ENCODE measurements at regions not wholly inside any gene's neighbourhood (a gene's known extent, or its start where the extent isn't known, plus 50 kb on each side); places are given as distances from the start of the nearest gene placed in this dataset.

GRCh38 chrX:75673468-75673867 is 111.6 kb downstream of the MAGEE2 start:
- FAIRE-seq: no peak
- no peak overlapping the region for H3K4me2 ChIP-seq (ENCODE audit: low read length)

GRCh38 chrX:75655627-75656026 is 129.4 kb downstream of the MAGEE2 start:
- H3K4me3 Mint-ChIP-seq (ENCODE audit: unreplicated experiment): no peak overlapping the region
- H3K4me1 Mint-ChIP-seq (ENCODE audit: low read depth, unreplicated experiment): no peaks in the 10 kb centered on the region
- no peak for TF ChIP-seq CTCF (IDR thresholded peaks at IDR 0.05; ENCODE audit: insufficient read depth, low read depth, low read length)
- TF ChIP-seq EZH2 (IDR thresholded peaks at IDR 0.05; ENCODE audit: insufficient read depth, low read length): no peak
- H3K36me3 Mint-ChIP-seq (ENCODE audit: low read depth, unreplicated experiment): no peaks in the 10 kb centered on the region
- H3K27ac ChIP-seq (ENCODE audit: low read depth, low read length): no peak overlapping the region
- no peak overlapping the region for H3K9ac ChIP-seq (ENCODE audit: low read length)
- no peaks in the 10 kb centered on the region for H3K79me2 ChIP-seq (ENCODE audit: insufficient read depth, low read length)
- H3K27ac Mint-ChIP-seq (ENCODE audit: unreplicated experiment): no peak overlapping the region
- H4K20me1 ChIP-seq (ENCODE audit: insufficient read depth, low read length): no peaks in the 10 kb centered on the region
- FAIRE-seq (no peak), DNase-seq (ENCODE audit: low read depth) (no peak)
- no peaks in the 10 kb centered on the region for H3K9me3 ChIP-seq (ENCODE audit: insufficient read depth, low read depth, low read length)
- no peaks in the 10 kb centered on the region for H3K9me3 Mint-ChIP-seq (ENCODE audit: unreplicated experiment)
- H2AFZ ChIP-seq (ENCODE audit: low read depth, low read length): no peak overlapping the region
- H3K4me1 ChIP-seq (ENCODE audit: insufficient read depth, low read length): no peaks in the 10 kb centered on the region
- H3K4me2 ChIP-seq (ENCODE audit: low read length): no peak overlapping the region
- no peak overlapping the region for H3K4me3 ChIP-seq (ENCODE audit: insufficient read depth, low read depth, low read length)
- no peaks in the 10 kb centered on the region for H3K36me3 ChIP-seq (ENCODE audit: insufficient read depth, low read length)
- H3K27me3 ChIP-seq (ENCODE audit: insufficient read depth, low read length): no peaks in the 10 kb centered on the region
- H3K27me3 Mint-ChIP-seq (ENCODE audit: low read depth, unreplicated experiment): no peaks in the 10 kb centered on the region

More at GRCh38 chrX:75673468-75673867, 111.6 kb downstream of the MAGEE2 start:
- Mint-ChIP-seq H3K27me3 (ENCODE audit: low read depth, unreplicated experiment) (no peaks in the 10 kb centered on the region), H3K9me3 (ENCODE audit: unreplicated experiment) (peaks cover 3% of the 10 kb centered on the region), H3K36me3 (ENCODE audit: low read depth, unreplicated experiment) (no peaks in the 10 kb centered on the region), H3K4me1 (ENCODE audit: low read depth, unreplicated experiment) (no peaks in the 10 kb centered on the region), H3K27ac (ENCODE audit: unreplicated experiment) (no peak overlapping the region), H3K4me3 (ENCODE audit: unreplicated experiment) (no peak overlapping the region)
- no peak for DNase-seq (ENCODE audit: low read depth)
- Histone ChIP-seq H3K9ac (ENCODE audit: low read length) (no peak overlapping the region), H3K4me1 (ENCODE audit: insufficient read depth, low read length) (no peaks in the 10 kb centered on the region), H3K4me3 (ENCODE audit: insufficient read depth, low read depth, low read length) (no peak overlapping the region), H3K9me3 (ENCODE audit: insufficient read depth, low read depth, low read length) (no peaks in the 10 kb centered on the region), H3K79me2 (ENCODE audit: insufficient read depth, low read length) (no peaks in the 10 kb centered on the region), H4K20me1 (ENCODE audit: insufficient read depth, low read length) (no peaks in the 10 kb centered on the region), H3K36me3 (ENCODE audit: insufficient read depth, low read length) (no peaks in the 10 kb centered on the region), H3K27ac (ENCODE audit: low read depth, low read length) (no peak overlapping the region), H2AFZ (ENCODE audit: low read depth, low read length) (no peak overlapping the region), H3K27me3 (ENCODE audit: insufficient read depth, low read length) (no peaks in the 10 kb centered on the region)
- TF ChIP-seq CTCF (IDR thresholded peaks at IDR 0.05; ENCODE audit: insufficient read depth, low read depth, low read length) (no peak), EZH2 (IDR thresholded peaks at IDR 0.05; ENCODE audit: insufficient read depth, low read length) (no peak)

GRCh38 chrX:75649829-75650228 is 127.0 kb upstream of the ZDHHC15 start:
- TF ChIP-seq CTCF (IDR thresholded peaks at IDR 0.05; ENCODE audit: insufficient read depth, low read depth, low read length) (no peak), EZH2 (IDR thresholded peaks at IDR 0.05; ENCODE audit: insufficient read depth, low read length) (no peak)
- H3K27me3 ChIP-seq (ENCODE audit: insufficient read depth, low read length): no peaks in the 10 kb centered on the region
- Mint-ChIP-seq H3K36me3 (ENCODE audit: low read depth, unreplicated experiment) (no peaks in the 10 kb centered on the region), H3K4me1 (ENCODE audit: low read depth, unreplicated experiment) (no peaks in the 10 kb centered on the region), H3K4me3 (ENCODE audit: unreplicated experiment) (no peak overlapping the region), H3K9me3 (ENCODE audit: unreplicated experiment) (peaks cover 2% of the 10 kb centered on the region), H3K27ac (ENCODE audit: unreplicated experiment) (no peak overlapping the region), H3K27me3 (ENCODE audit: low read depth, unreplicated experiment) (no peaks in the 10 kb centered on the region)
- no peak overlapping the region for H3K27ac ChIP-seq (ENCODE audit: low read depth, low read length)
- no peak overlapping the region for H3K4me3 ChIP-seq (ENCODE audit: insufficient read depth, low read depth, low read length)
- no peaks in the 10 kb centered on the region for H4K20me1 ChIP-seq (ENCODE audit: insufficient read depth, low read length)
- no peak overlapping the region for H3K4me2 ChIP-seq (ENCODE audit: low read length)
- no peak overlapping the region for H3K9ac ChIP-seq (ENCODE audit: low read length)
- H3K9me3 ChIP-seq (ENCODE audit: insufficient read depth, low read depth, low read length): no peaks in the 10 kb centered on the region
- H3K36me3 ChIP-seq (ENCODE audit: insufficient read depth, low read length): no peaks in the 10 kb centered on the region
- no peaks in the 10 kb centered on the region for H3K4me1 ChIP-seq (ENCODE audit: insufficient read depth, low read length)
- no peak for DNase-seq (ENCODE audit: low read depth)
- no peak for FAIRE-seq
- no peak overlapping the region for H2AFZ ChIP-seq (ENCODE audit: low read depth, low read length)
- no peaks in the 10 kb centered on the region for H3K79me2 ChIP-seq (ENCODE audit: insufficient read depth, low read length)
